Mucosa of descending colon (tissue), 3 donors: ENCODE measurements at regions not wholly inside any gene's neighbourhood (a gene's known extent, or its start where the extent isn't known, plus 50 kb on each side); places are given as distances from the start of the nearest gene placed in this dataset.

Experiments used
- ATAC-seq: fragments of 200-7000 bp; cut with Tn5 transposase; one replicate; pipeline ENCODE4 v1.9.1; 2020; ENCODE audit warnings: mild to moderate bottlenecking, moderate library complexity
- DNase-seq, 3 donors: peaks; one replicate each; pipeline ENCODE4 v3.0.0-alpha.2; 2020
- H3K36me3 ChIP-seq: fragments of 200-600 bp; one replicate; pipeline ENCODE4 v1.8.0; 2021; ENCODE audit warnings: low read depth, mild to moderate bottlenecking
- H3K4me1 ChIP-seq: fragments of 200-600 bp; one replicate; pipeline ENCODE4 v1.8.0; 2021; ENCODE audit warnings: low read depth, mild to moderate bottlenecking
- H3K4me3 ChIP-seq: fragments of 200-600 bp; one replicate; pipeline ENCODE4 v1.8.0; 2021; ENCODE audit warnings: mild to moderate bottlenecking
- H3K9me3 ChIP-seq: fragments of 200-600 bp; one replicate; pipeline ENCODE4 v1.8.0; 2021; ENCODE audit warnings: mild to moderate bottlenecking
- intact Hi-C, 2 donors: fragments of 100-400 bp; cut with DNase I in 1 of 2; cut with micrococcal nuclease in 1 of 2; formaldehyde crosslinking; loops; one replicate each; pipeline versions ENCODE4 v1.11.0 to v1.11.1; 2022; cut with DNase I, micrococcal nuclease
- TF ChIP-seq, protein P1 (sequence below): fragments of 200-600 bp; IDR thresholded peaks from one replicate; pipeline ENCODE4 v1.8.0; 2022; ENCODE audit warnings: antibody characterized with exemption, mild to moderate bottlenecking
- donor health status: DM: no; HTN: no; CAD: no; lungs with moderate emphysema.
- donor health status: DM: no; HTN: no; CAD: no.
- donor health status: DM: no; HTN: yes; CAD: no.

DNA sequence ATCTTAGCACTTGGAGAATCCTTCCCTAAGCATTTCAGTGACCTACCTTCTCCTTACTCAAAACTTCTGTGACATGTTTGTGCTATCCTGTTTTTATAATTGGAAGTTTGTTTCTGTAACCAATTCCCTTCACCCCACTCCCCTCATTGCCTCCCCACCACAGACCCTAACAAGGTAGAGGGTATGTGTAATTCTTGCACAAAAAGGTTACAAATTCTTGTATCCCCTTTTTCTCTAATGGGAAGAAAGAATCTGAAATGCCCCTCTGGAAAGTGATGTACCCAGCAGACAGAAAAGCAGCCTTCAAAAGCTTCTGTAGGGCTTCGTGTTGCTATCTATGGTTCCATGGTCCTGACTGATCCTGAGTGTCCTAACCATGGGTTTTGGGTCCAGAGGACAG lies 111.7 kb upstream of the TMEM170B start:
- ATAC-seq, result no peak
- peaks cover 16% of the 10 kb centered on the region for H3K4me1 ChIP-seq
- intact Hi-C loops, result no loop called here
- H3K36me3 ChIP-seq, result no peaks in the 10 kb centered on the region
- no peak overlapping the region for H3K4me3 ChIP-seq
- DNase-seq, result no peak
- TF ChIP-seq, protein P1, sequence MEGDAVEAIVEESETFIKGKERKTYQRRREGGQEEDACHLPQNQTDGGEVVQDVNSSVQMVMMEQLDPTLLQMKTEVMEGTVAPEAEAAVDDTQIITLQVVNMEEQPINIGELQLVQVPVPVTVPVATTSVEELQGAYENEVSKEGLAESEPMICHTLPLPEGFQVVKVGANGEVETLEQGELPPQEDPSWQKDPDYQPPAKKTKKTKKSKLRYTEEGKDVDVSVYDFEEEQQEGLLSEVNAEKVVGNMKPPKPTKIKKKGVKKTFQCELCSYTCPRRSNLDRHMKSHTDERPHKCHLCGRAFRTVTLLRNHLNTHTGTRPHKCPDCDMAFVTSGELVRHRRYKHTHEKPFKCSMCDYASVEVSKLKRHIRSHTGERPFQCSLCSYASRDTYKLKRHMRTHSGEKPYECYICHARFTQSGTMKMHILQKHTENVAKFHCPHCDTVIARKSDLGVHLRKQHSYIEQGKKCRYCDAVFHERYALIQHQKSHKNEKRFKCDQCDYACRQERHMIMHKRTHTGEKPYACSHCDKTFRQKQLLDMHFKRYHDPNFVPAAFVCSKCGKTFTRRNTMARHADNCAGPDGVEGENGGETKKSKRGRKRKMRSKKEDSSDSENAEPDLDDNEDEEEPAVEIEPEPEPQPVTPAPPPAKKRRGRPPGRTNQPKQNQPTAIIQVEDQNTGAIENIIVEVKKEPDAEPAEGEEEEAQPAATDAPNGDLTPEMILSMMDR, result no peak
- no peaks in the 10 kb centered on the region for H3K9me3 ChIP-seq

DNA sequence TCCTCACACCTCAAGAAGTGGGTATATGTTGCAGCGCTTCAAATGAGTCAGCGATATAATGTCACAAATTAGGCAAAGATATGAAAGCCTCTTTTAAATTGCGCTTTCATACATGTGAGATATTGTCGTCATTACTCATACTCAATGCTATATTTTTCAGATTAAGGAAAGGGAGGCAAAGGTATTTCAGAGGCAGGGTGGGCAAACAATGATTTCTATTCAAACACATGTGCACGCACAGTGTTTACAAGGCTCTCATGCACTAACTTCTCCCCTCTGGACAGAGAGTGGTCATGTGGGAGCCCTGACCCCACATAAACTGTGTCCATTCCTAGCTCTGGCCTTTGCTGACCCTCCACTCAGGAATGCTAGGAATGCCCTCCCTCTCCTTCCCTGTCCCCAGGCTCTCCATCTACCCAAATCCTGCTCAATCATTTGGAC lies 112.1 kb upstream of the TMEM170B start:
- TF ChIP-seq, protein P1, result no peak
- Histone ChIP-seq H3K4me1 (peaks cover 16% of the 10 kb centered on the region), H3K36me3 (no peaks in the 10 kb centered on the region), H3K9me3 (no peaks in the 10 kb centered on the region), H3K4me3 (no peak overlapping the region)
- no peak for DNase-seq
- intact Hi-C loops, result no loop called here
- ATAC-seq, result no peak

DNA sequence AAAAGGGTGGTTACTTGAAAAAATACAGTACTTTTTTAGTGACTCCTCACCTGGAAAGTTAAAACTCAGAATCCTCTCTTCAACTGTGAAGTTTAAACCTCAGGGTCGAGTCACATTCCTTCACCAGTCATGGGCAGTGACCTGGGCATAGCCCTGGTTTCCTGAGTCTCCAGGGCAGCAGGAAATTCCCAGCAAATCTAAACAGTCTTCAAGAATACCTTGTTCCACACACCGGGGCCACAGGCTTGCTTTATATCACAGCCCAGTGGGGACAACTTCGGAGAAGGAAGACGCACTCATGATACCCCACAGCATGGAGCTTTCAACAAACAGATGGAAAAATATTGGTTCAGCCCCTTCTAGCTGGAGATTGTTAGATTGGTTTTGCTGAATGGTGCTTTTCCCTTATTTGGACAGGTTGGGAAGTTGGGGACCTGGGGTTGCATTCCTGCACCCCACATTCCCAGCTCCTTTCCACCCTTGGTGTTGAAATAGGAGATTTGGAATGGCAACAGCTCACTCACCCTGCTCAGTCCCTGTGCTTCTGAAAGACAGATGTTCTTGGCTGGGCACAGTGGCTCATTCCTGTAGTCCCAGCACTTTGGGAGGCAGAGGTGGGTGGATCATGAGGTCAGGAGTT lies 113.0 kb upstream of the TMEM170B start:
- Histone ChIP-seq H3K4me1 (peaks cover 15% of the 10 kb centered on the region), H3K9me3 (no peaks in the 10 kb centered on the region), H3K4me3 (no peak overlapping the region), H3K36me3 (no peaks in the 10 kb centered on the region)
- DNase-seq (no peak), ATAC-seq (no peak)
- TF ChIP-seq, protein P1, result no peak
- intact Hi-C loops, result no loop called here

DNA sequence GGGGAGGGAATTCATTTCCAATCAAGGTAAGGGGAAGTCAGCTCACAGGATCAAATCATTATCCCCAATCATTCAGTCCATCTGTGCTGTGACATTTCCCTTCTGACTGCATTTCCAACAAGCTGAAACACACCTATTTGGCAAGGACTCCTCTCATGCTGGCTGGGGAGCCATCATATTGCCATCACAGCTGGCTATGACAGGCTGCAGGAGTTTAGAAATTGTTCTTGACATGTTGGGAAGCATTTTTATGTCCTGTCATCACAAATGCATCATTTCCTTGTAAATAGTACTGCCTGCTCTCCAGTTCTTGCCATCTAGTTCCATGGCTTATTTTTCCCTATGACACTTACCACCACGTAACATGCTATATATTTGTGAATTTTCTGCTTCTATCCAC lies 113.9 kb upstream of the TMEM170B start:
- no peak for ATAC-seq
- intact Hi-C loops, result no loop called here
- Histone ChIP-seq H3K36me3 (no peaks in the 10 kb centered on the region), H3K4me3 (no peak overlapping the region), H3K4me1 (peaks cover 7% of the 10 kb centered on the region), H3K9me3 (no peaks in the 10 kb centered on the region)
- TF ChIP-seq, protein P1, result no peak
- no peak for DNase-seq

DNA sequence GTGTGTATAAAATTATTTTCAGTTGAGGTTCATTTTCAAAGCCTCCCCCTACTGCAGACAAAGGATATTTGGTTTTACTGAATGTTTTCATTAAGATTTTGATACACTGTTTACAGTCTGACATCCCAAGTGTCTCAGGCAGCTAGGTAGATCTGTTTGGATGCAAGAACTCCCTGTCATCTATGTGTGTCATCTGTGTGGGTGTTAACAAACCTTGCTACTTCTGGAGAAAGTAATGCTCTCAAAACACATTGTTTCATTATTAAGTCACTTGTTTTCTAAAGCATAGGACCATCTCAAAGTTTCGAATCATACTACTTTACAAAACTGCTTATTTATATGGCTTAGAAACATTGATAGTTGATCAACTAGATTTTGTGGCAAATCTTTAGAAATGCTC lies 114.5 kb upstream of the TMEM170B start:
- Histone ChIP-seq H3K4me1 (peaks cover under 1% of the 10 kb centered on the region), H3K4me3 (no peak overlapping the region), H3K9me3 (no peaks in the 10 kb centered on the region), H3K36me3 (no peaks in the 10 kb centered on the region)
- no peak for DNase-seq
- TF ChIP-seq, protein P1, result no peak
- intact Hi-C loops, result no loop called here
- no peak for ATAC-seq
